HL-60 (cell line): ENCODE measurements at regions not wholly inside any gene's neighbourhood (a gene's known extent, or its start where the extent isn't known, plus 50 kb on each side); places are given as distances from the start of the nearest gene placed in this dataset.

ENCODE experiments used
- GABPA ChIP-seq: IDR thresholded peaks from 2 replicates; pipeline ENCODE4 v1.6.1; 2012; ENCODE audit warnings: low read depth
- POLR2AphosphoS5 ChIP-seq: IDR thresholded peaks from 2 replicates; pipeline ENCODE4 v1.6.1; 2012; ENCODE audit warnings: low read depth
- SPI1 ChIP-seq: IDR thresholded peaks from 2 replicates; pipeline ENCODE4 v1.6.1; 2012; ENCODE audit warnings: low read depth, mild to moderate bottlenecking, borderline replicate concordance
- TF ChIP-seq, protein P1 (sequence below): IDR thresholded peaks from one replicate; pipeline ENCODE4 v1.5.1; 2011; ENCODE audit warnings: low read length, control low read depth, inconsistent platforms; ENCODE audit not compliant: insufficient read depth
- TF ChIP-seq, protein P2 (sequence below): IDR thresholded peaks from 2 replicates; pipeline ENCODE4 v1.6.1; 2012; ENCODE audit warnings: low read depth; ENCODE audit not compliant: insufficient replicate concordance

DNA sequence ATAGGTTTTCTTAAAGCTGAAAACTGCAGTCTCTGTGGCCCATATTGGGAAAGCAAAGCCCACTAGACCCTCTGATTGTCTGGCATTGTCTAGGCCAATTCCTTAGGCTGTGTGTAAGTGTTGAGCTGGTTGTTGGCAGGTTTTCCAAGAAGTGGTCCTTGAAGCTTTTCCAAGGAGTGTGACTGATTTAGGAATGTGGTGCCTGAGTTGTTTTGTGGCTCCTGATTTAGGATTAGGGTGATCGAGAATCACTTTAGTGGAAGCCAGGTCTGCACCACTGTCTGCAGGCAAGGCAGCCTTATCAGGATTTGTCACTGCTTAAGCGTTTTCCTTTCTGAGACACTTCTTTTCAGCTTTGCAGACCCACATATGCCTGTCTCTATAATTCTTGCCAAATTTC is 339.0 kb upstream of the DDX53 start:
- TF ChIP-seq, protein P1, sequence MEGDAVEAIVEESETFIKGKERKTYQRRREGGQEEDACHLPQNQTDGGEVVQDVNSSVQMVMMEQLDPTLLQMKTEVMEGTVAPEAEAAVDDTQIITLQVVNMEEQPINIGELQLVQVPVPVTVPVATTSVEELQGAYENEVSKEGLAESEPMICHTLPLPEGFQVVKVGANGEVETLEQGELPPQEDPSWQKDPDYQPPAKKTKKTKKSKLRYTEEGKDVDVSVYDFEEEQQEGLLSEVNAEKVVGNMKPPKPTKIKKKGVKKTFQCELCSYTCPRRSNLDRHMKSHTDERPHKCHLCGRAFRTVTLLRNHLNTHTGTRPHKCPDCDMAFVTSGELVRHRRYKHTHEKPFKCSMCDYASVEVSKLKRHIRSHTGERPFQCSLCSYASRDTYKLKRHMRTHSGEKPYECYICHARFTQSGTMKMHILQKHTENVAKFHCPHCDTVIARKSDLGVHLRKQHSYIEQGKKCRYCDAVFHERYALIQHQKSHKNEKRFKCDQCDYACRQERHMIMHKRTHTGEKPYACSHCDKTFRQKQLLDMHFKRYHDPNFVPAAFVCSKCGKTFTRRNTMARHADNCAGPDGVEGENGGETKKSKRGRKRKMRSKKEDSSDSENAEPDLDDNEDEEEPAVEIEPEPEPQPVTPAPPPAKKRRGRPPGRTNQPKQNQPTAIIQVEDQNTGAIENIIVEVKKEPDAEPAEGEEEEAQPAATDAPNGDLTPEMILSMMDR = no peak
- TF ChIP-seq GABPA (no peak), POLR2AphosphoS5 (no peak), SPI1 (no peak)
- TF ChIP-seq, protein P2, sequence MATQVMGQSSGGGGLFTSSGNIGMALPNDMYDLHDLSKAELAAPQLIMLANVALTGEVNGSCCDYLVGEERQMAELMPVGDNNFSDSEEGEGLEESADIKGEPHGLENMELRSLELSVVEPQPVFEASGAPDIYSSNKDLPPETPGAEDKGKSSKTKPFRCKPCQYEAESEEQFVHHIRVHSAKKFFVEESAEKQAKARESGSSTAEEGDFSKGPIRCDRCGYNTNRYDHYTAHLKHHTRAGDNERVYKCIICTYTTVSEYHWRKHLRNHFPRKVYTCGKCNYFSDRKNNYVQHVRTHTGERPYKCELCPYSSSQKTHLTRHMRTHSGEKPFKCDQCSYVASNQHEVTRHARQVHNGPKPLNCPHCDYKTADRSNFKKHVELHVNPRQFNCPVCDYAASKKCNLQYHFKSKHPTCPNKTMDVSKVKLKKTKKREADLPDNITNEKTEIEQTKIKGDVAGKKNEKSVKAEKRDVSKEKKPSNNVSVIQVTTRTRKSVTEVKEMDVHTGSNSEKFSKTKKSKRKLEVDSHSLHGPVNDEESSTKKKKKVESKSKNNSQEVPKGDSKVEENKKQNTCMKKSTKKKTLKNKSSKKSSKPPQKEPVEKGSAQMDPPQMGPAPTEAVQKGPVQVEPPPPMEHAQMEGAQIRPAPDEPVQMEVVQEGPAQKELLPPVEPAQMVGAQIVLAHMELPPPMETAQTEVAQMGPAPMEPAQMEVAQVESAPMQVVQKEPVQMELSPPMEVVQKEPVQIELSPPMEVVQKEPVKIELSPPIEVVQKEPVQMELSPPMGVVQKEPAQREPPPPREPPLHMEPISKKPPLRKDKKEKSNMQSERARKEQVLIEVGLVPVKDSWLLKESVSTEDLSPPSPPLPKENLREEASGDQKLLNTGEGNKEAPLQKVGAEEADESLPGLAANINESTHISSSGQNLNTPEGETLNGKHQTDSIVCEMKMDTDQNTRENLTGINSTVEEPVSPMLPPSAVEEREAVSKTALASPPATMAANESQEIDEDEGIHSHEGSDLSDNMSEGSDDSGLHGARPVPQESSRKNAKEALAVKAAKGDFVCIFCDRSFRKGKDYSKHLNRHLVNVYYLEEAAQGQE = no peak
